Ishikawa (cell line): ENCODE measurements at regions not wholly inside any gene's neighbourhood (a gene's known extent, or its start where the extent isn't known, plus 50 kb on each side); places are given as distances from the start of the nearest gene placed in this dataset.

Source experiments
- CEBPB ChIP-seq: IDR thresholded peaks from 2 replicates; pipeline ENCODE4 v1.6.1; 2012
- CREB1 ChIP-seq: IDR thresholded peaks from 2 replicates; pipeline ENCODE4 v1.6.1; 2012; ENCODE audit warnings: low read depth
- EGR1 ChIP-seq: IDR thresholded peaks from 2 replicates; pipeline ENCODE4 v1.6.1; 2012
- EP300 ChIP-seq: IDR thresholded peaks from 2 replicates; pipeline ENCODE4 v1.6.1; 2012; ENCODE audit warnings: borderline replicate concordance
- FOXM1 ChIP-seq: IDR thresholded peaks from 2 replicates; pipeline ENCODE4 v1.6.1; 2012; ENCODE audit warnings: low read depth, borderline replicate concordance
- MAX ChIP-seq: IDR thresholded peaks from 2 replicates; pipeline ENCODE4 v1.6.1; 2012
- NFIC ChIP-seq: IDR thresholded peaks from 2 replicates; pipeline ENCODE4 v1.6.1; 2012
- RAD21 ChIP-seq: IDR thresholded peaks from 2 replicates; pipeline ENCODE4 v1.6.1; 2012; ENCODE audit warnings: low read depth
- REST ChIP-seq: IDR thresholded peaks from 2 replicates; pipeline ENCODE4 v1.6.1; 2012; ENCODE audit warnings: low read depth, mild to moderate bottlenecking
- TAF1 ChIP-seq: IDR thresholded peaks from 2 replicates; pipeline ENCODE4 v1.6.1; 2012; ENCODE audit warnings: low read depth, mild to moderate bottlenecking
- TCF12 ChIP-seq: IDR thresholded peaks from 2 replicates; pipeline ENCODE4 v1.6.1; 2012; ENCODE audit warnings: low read depth
- TEAD4 ChIP-seq: IDR thresholded peaks from 2 replicates; pipeline ENCODE4 v1.6.1; 2012
- USF1 ChIP-seq: IDR thresholded peaks from 2 replicates; pipeline ENCODE4 v1.6.1; 2012
- YY1 ChIP-seq: IDR thresholded peaks from 2 replicates; pipeline ENCODE4 v1.6.1; 2012; ENCODE audit warnings: low read depth
- ZBTB7A ChIP-seq: IDR thresholded peaks from 2 replicates; pipeline ENCODE4 v1.6.1; 2012; ENCODE audit warnings: low read depth

DNA sequence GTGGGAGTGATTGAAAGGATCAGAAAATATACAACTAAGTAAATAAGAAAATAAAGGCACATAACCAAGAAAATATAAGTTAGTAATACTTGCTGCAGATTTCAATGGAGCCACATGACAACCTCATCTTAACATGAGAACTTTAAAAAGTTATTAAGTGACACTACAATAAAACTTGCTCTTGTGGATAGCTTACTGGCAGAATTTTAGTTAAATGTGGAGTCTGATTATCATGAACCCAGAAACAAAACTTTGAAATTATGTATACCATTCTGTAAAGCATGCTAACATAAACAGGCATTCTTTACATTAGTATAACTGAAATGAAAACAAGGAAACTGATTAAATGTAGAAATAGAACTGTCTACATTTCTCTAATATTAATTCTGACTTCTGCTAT lies 220.9 kb downstream of the RFPL4B start:
- TF ChIP-seq RAD21 = no peak
- TF ChIP-seq USF1 = no peak
- no peak for TF ChIP-seq TAF1
- TF ChIP-seq EGR1 = no peak
- TF ChIP-seq YY1 = no peak
- TF ChIP-seq MAX = no peak
- no peak for TF ChIP-seq TEAD4
- TF ChIP-seq EP300 = no peak
- TF ChIP-seq CREB1 = no peak
- no peak for TF ChIP-seq NFIC
- TF ChIP-seq ZBTB7A = no peak
- TF ChIP-seq FOXM1 = no peak
- no peak for TF ChIP-seq REST
- no peak for TF ChIP-seq CEBPB

DNA sequence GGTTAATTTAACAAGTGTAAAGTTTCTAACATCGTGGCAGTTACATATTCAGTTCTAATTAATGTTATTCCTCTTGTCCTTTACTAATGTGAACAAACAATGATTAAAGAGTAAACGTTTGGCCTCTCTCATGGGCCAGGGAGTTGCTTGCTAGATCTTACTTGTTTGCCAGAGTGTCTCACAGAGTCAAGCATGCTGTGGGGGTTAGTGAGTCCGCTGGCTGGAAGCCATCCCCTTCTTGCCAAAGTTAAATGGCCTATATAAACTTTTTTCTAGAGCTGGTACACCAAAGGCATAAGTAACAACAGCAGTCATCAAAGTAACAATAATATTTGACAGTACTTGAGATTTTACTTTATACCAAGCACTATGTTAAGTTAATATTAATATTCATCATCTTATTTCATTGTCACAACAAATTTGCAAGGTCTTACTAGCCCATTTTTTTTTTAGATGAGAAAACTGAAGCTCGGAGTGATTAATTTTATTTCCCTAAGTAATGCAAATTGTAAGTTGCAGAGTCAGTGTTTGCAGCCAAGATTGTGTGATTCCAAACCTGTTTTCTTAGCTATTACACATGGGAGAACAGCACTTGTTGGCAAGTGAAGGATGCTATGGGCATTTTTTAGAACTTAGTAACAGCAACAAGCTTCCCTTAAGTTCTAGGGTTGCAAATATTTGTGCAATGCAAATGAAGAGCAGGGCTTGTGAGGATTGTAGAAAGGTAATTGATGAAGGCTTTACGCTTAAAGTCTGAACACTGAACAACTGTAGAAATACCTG lies 224.5 kb downstream of the RFPL4B start:
- TF ChIP-seq EP300 (no peak), USF1 (no peak), REST (no peak), TAF1 (no peak), FOXM1 (no peak), RAD21 (no peak), TEAD4 (no peak), CREB1 (no peak), EGR1 (no peak), NFIC (no peak), ZBTB7A (no peak), YY1 (no peak), TCF12 (no peak)

DNA sequence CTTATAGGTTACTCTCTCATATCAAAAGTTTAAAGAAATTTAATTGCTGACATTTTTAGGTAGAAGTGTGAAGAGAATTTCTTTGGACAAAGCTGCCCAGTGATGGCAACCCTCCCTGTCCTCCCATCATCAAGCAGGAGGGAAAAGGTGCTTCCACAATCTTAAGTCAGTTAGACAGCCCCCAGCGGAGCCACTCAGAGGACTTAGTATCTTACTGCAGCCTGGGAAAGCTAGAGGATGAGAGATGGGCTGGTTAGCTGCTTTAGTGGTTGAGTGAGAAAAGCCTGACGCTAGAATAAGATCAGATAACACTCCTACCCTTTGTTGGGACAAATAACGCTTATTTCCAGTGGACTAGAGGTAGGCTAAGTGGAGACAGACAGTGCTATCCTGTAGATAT lies 227.1 kb downstream of the RFPL4B start:
- TF ChIP-seq TCF12 (no peak), RAD21 (no peak), EP300 (no peak), CEBPB (no peak), CREB1 (no peak), TEAD4 (no peak), REST (no peak), EGR1 (no peak), ZBTB7A (no peak), FOXM1 (no peak), USF1 (no peak), MAX (no peak), NFIC (no peak), YY1 (no peak), TAF1 (no peak)
